ENCODE measurements at regions not wholly inside any gene's neighbourhood (a gene's known extent, or its start where the extent isn't known, plus 50 kb on each side); places are given as distances from the start of the nearest gene placed in this dataset.
A peak's percentile ranks its signal among the peaks of the same experiment; 100 is the strongest.

DNA sequence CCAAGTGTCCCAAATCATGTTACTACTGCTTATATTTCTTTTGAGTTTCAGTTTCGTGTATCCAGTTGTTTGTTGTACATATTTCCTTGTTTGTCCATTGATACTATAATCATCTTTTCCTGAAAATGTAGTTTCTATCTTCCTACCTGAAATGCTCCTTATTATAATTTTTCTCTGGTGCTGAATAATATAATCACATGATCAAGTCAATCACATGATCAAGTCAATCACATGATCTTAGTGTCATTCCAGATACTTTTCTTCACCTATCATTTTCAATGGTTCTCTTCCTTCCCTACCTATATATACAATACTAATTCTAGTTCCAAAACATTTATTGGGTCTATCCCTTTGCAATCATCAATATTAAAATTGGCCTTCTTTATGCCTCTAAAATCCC, 2058.8 kb downstream of the PCDH7 start:
- TF ChIP-seq, protein P1, sequence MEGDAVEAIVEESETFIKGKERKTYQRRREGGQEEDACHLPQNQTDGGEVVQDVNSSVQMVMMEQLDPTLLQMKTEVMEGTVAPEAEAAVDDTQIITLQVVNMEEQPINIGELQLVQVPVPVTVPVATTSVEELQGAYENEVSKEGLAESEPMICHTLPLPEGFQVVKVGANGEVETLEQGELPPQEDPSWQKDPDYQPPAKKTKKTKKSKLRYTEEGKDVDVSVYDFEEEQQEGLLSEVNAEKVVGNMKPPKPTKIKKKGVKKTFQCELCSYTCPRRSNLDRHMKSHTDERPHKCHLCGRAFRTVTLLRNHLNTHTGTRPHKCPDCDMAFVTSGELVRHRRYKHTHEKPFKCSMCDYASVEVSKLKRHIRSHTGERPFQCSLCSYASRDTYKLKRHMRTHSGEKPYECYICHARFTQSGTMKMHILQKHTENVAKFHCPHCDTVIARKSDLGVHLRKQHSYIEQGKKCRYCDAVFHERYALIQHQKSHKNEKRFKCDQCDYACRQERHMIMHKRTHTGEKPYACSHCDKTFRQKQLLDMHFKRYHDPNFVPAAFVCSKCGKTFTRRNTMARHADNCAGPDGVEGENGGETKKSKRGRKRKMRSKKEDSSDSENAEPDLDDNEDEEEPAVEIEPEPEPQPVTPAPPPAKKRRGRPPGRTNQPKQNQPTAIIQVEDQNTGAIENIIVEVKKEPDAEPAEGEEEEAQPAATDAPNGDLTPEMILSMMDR (IDR thresholded peaks at IDR 0.05) = no peak
- Mint-ChIP-seq H3K4me1 (ENCODE audit: unreplicated experiment) (peaks cover 7% of the 10 kb centered on the region), H3K36me3 (ENCODE audit: unreplicated experiment) (no peaks in the 10 kb centered on the region), H3K4me3 (ENCODE audit: unreplicated experiment) (no peak overlapping the region), H3K27me3 (ENCODE audit: unreplicated experiment) (no peaks in the 10 kb centered on the region), H3K9me3 (ENCODE audit: unreplicated experiment) (peaks cover 11% of the 10 kb centered on the region), H3K27ac (ENCODE audit: unreplicated experiment) (no peak overlapping the region)
- no peak for DNase-seq (ENCODE audit: extremely low spot score, unreplicated experiment)

DNA sequence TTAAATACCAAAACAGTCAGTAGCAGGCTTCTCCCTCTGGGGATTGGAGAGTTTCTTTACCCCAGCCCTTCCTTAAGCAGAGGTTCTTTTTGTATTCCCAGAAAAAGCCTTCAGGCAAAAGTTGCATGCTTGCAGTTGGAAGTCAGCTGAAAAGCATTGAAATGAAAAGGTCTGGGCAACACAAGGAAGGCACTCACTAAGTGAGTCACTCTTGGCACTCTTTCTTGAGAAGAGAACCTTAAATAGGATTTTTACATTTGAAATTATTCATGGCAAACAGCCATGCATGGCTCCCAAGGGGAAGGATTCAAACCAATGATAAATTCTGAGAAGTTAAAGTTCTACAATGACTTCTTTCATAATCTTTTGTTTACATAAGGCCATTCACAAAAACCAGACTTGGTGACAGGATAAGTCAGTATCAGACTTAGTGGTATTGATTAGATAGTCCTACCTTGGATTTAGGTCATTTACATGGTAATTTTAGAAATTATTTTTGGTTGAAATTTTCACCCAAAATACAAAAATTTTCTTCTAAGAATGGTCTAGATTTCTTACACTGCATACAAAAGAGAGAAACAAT, 2068.9 kb downstream of the PCDH7 start:
- no peaks in the 10 kb centered on the region for H3K27me3 Mint-ChIP-seq (ENCODE audit: unreplicated experiment)
- peaks cover 16% of the 10 kb centered on the region for H3K4me1 Mint-ChIP-seq (ENCODE audit: unreplicated experiment)
- no peak overlapping the region for H3K4me3 Mint-ChIP-seq (ENCODE audit: unreplicated experiment)
- TF ChIP-seq, protein P1 (IDR thresholded peaks at IDR 0.05) = no peak
- peaks cover 3% of the 10 kb centered on the region for H3K36me3 Mint-ChIP-seq (ENCODE audit: unreplicated experiment)
- peak; percentile 85 for DNase-seq (ENCODE audit: extremely low spot score, unreplicated experiment)
- H3K9me3 Mint-ChIP-seq (ENCODE audit: unreplicated experiment) = no peaks in the 10 kb centered on the region
- no peak overlapping the region for H3K27ac Mint-ChIP-seq (ENCODE audit: unreplicated experiment)

DNA sequence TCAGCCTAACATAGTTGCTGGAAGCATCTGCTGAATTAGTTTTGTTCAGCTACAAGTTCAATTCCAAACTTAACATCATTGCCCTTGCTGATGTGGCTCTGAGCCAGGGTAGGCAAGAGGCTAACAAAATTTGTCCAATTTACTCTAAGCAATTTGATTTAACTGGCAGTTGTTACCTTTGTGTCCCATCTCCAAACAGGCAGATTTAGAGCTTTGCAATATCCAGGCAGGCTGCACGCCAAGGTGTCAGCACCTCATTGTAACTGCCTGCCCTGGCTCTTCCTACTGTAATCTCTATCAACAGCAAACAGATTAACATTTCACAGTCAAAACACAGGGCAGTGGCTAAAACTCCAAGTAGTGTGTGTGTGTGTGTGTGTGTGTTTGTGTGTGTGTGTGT, 2070.6 kb downstream of the PCDH7 start:
- TF ChIP-seq, protein P1 (IDR thresholded peaks at IDR 0.05) = no peak
- H3K4me1 Mint-ChIP-seq (ENCODE audit: unreplicated experiment) = peaks cover 16% of the 10 kb centered on the region
- no peak overlapping the region for H3K4me3 Mint-ChIP-seq (ENCODE audit: unreplicated experiment)
- H3K36me3 Mint-ChIP-seq (ENCODE audit: unreplicated experiment) = peaks cover 3% of the 10 kb centered on the region
- no peak for DNase-seq (ENCODE audit: extremely low spot score, unreplicated experiment)
- no peak overlapping the region for H3K27ac Mint-ChIP-seq (ENCODE audit: unreplicated experiment)
- H3K27me3 Mint-ChIP-seq (ENCODE audit: unreplicated experiment) = no peaks in the 10 kb centered on the region
- no peaks in the 10 kb centered on the region for H3K9me3 Mint-ChIP-seq (ENCODE audit: unreplicated experiment)

GRCh38 chr4:32798471-32799159, 2078.4 kb downstream of the PCDH7 start:
- Mint-ChIP-seq H3K4me1 (ENCODE audit: unreplicated experiment) (no peaks in the 10 kb centered on the region), H3K27ac (ENCODE audit: unreplicated experiment) (no peak overlapping the region), H3K36me3 (ENCODE audit: unreplicated experiment) (peaks cover 3% of the 10 kb centered on the region), H3K4me3 (ENCODE audit: unreplicated experiment) (no peak overlapping the region), H3K9me3 (ENCODE audit: unreplicated experiment) (no peaks in the 10 kb centered on the region), H3K27me3 (ENCODE audit: unreplicated experiment) (no peaks in the 10 kb centered on the region)
- no peak for DNase-seq (ENCODE audit: extremely low spot score, unreplicated experiment)
- TF ChIP-seq, protein P1 (IDR thresholded peaks at IDR 0.05) = no peak

DNA sequence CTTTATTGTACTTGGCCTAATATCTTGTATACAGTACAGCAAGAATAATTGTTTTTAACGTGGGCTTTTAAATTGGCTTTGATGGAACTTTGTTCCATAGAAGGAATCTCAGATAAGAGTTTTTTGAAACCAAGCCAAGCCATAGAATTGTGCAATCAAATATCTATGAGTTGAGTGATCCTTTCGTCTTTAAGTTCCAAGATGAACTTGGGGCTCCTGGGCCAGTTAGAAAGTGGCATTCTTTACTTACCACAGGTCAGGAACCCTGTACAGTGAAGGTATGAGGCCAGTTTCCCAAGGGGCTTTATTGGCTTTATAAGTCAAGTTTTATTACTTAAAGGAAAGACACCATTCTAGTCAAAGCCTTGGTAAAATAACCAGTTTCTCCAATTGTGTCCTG, 2104.2 kb downstream of the PCDH7 start:
- DNase-seq (ENCODE audit: extremely low spot score, unreplicated experiment) = no peak
- Mint-ChIP-seq H3K36me3 (ENCODE audit: unreplicated experiment) (peaks cover 3% of the 10 kb centered on the region), H3K4me1 (ENCODE audit: unreplicated experiment) (peaks cover 5% of the 10 kb centered on the region), H3K4me3 (ENCODE audit: unreplicated experiment) (no peak overlapping the region), H3K27me3 (ENCODE audit: unreplicated experiment) (no peaks in the 10 kb centered on the region), H3K27ac (ENCODE audit: unreplicated experiment) (no peak overlapping the region), H3K9me3 (ENCODE audit: unreplicated experiment) (no peaks in the 10 kb centered on the region)
- TF ChIP-seq, protein P1 (IDR thresholded peaks at IDR 0.05) = no peak
